ENCODE measurements at regions not wholly inside any gene's neighbourhood (a gene's known extent, or its start where the extent isn't known, plus 50 kb on each side); places are given as distances from the start of the nearest gene placed in this dataset.

- no peaks in the 10 kb centered on the region; the same call in 1 of the 2 replicates for H3K9me1 ChIP-seq (ENCODE audit: insufficient read depth, low read length)
- intact Hi-C loops (cut with micrococcal nuclease) (no loop called here), in situ Hi-C loops (cut with MboI; ENCODE audit: low sequenced_read_pairs) (no loop called here), dilution Hi-C loops (cut with HindIII; ENCODE audit: low sequenced_read_pairs, unreplicated experiment) (no loop called here)
- no peak overlapping the region for H3K9ac ChIP-seq (ENCODE audit: low read depth, low read length)
- no peak overlapping the region for H4K8ac ChIP-seq (ENCODE audit: low read depth in 2 of 2, low read length in 2 of 2)
- no peak overlapping the region for H3K14ac ChIP-seq (replicated peaks; ENCODE audit: low read depth, low read length)
- TF ChIP-seq MAZ (IDR thresholded peaks at IDR 0.05; ENCODE audit: borderline replicate concordance, low read depth, low read length) (no peak), RFX5 (IDR thresholded peaks at IDR 0.05; ENCODE audit: low read depth, low read length) (no peak), CEBPB (IDR thresholded peaks at IDR 0.05; ENCODE audit: low read depth, low read length) (no peak), MXI1 (IDR thresholded peaks at IDR 0.05; ENCODE audit: borderline replicate concordance, low read depth, low read length) (no peak), BHLHE40 (IDR thresholded peaks at IDR 0.05; ENCODE audit: low read depth, low read length) (no peak), MAFK (IDR thresholded peaks at IDR 0.05; ENCODE audit: low read depth, low read length) (no peak), FOS (IDR thresholded peaks at IDR 0.05; ENCODE audit: low read depth, low read length) (no peak), POLR2A (IDR thresholded peaks at IDR 0.05; ENCODE audit: low read depth, low read length) (no peak)
- TF ChIP-seq, protein P1, sequence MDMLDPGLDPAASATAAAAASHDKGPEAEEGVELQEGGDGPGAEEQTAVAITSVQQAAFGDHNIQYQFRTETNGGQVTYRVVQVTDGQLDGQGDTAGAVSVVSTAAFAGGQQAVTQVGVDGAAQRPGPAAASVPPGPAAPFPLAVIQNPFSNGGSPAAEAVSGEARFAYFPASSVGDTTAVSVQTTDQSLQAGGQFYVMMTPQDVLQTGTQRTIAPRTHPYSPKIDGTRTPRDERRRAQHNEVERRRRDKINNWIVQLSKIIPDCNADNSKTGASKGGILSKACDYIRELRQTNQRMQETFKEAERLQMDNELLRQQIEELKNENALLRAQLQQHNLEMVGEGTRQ (IDR thresholded peaks at IDR 0.05; ENCODE audit: low read depth, low read length): no peak
- no peak overlapping the region for H2AK9ac ChIP-seq (replicated peaks; ENCODE audit: low read depth, low read length, poor library complexity)
- H3K4me2 ChIP-seq (ENCODE audit: low read depth, low read length): no peak overlapping the region
- no peaks in the 10 kb centered on the region for H3K36me3 ChIP-seq (ENCODE audit: control insufficient read depth, insufficient read depth, low read length)
- H4K91ac ChIP-seq (ENCODE audit: insufficient read depth, low read depth, low read length): no peak overlapping the region
- no peaks in the 10 kb centered on the region for H3K4me1 ChIP-seq (ENCODE audit: control insufficient read depth, insufficient read depth, low read length)
- H2AK5ac ChIP-seq (ENCODE audit: low read depth, low read length): no peak overlapping the region
- no peak overlapping the region for H3K4ac ChIP-seq (ENCODE audit: low read depth, low read length)
- no peaks in the 10 kb centered on the region for H3K27me3 ChIP-seq (ENCODE audit: control insufficient read depth, insufficient read depth, low read length)
- ChIA-PET POLR2A (ENCODE audit: unreplicated experiment) (no interaction called here), CTCF (interaction anchor here (1.1 kb wide), 1 partner anchor 14 kb away, joined by 3 read pairs; no protein-coding TSS in a partner anchor)
- H2BK120ac ChIP-seq (ENCODE audit: low read depth, low read length): no peak overlapping the region
- no peak overlapping the region for H3K23ac ChIP-seq (ENCODE audit: low read depth, low read length)
- no peak overlapping the region for H3K4me3 ChIP-seq (ENCODE audit: insufficient read depth, low read depth, low read length)
- no peaks in the 10 kb centered on the region for H4K20me1 ChIP-seq (ENCODE audit: insufficient read depth, low read length)
- no peak overlapping the region for H2BK5ac ChIP-seq (ENCODE audit: low read depth, low read length, poor library complexity, severe bottlenecking)
- DNase-seq (no peak), ATAC-seq (ENCODE audit: low read depth) (no peak)
- no TSS peak for BruUV-seq (replicated peaks)
- no peak overlapping the region for H2BK20ac ChIP-seq (ENCODE audit: low read depth, low read length)
- H2AFZ ChIP-seq (replicated peaks; ENCODE audit: low read length, poor library complexity): no peak overlapping the region
- H3K9me3 ChIP-seq (ENCODE audit: control insufficient read depth, insufficient read depth, low read length): 0 out of 2 replicates have a peak, but pooled peaks cover 3% of the 10 kb centered on the region
- WGBS, 2 experiments (ENCODE audit: extremely low coverage in 2 of 2, insufficient read length in 1 of 2): 100% methylated on average over 3 of the region's 6 CpGs; no CpG with 5 or more reads in 1 of the 2 experiments
- H3K79me1 ChIP-seq (ENCODE audit: low read depth in 1 of 2, low read length in 2 of 2): no peaks in the 10 kb centered on the region
- no peak overlapping the region for H3K18ac ChIP-seq (ENCODE audit: low read depth, low read length)
- H4K5ac ChIP-seq (ENCODE audit: low read depth, low read length): no peak overlapping the region
- no peak overlapping the region for H2BK15ac ChIP-seq (ENCODE audit: low read depth, low read length)
- no peak overlapping the region for H3K56ac ChIP-seq (ENCODE audit: extremely low read depth, insufficient read depth, low read length)
- no peak overlapping the region for H3K27ac ChIP-seq (ENCODE audit: insufficient read depth, low read length)
Measured at GRCh38 chr13:106391681-106392080, 143.8 kb downstream of the EFNB2 start.

All from IMR-90 (cell line).